Dedifferentiated amniotic fluid mesenchymal stem cell (primary cell): ENCODE measurements at regions not wholly inside any gene's neighbourhood (a gene's known extent, or its start where the extent isn't known, plus 50 kb on each side); places are given as distances from the start of the nearest gene placed in this dataset.

Experiments
- DNase-seq: peaks from one replicate; pipeline ENCODE4 v3.0.0-alpha.2; 2016; ENCODE audit errors: extremely low spot score

DNA sequence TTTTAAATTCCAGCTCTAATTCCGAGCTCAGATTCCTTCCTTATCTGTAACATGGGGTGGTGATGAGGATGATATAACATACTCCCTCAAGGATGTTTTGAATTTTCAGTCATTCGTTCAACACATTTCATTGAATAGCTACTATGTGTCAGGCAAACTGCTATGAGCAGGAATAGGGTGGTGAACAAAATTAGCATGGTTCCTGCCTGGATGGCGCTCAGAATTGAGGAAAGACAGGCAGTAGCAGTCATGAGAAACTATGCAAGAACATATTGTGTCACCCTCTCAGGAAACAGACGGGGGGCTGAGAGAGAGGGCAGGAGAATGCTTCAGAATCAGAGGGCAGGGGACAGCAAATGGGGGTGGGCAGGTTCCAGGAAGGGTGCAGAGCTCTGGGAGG lies 265.2 kb downstream of the NSG2 start:
- DNase-seq, result no peak

- no peak for DNase-seq
These were observed 265.6 kb downstream of the NSG2 start for GRCh38 chr5:174311121-174311520.

DNA sequence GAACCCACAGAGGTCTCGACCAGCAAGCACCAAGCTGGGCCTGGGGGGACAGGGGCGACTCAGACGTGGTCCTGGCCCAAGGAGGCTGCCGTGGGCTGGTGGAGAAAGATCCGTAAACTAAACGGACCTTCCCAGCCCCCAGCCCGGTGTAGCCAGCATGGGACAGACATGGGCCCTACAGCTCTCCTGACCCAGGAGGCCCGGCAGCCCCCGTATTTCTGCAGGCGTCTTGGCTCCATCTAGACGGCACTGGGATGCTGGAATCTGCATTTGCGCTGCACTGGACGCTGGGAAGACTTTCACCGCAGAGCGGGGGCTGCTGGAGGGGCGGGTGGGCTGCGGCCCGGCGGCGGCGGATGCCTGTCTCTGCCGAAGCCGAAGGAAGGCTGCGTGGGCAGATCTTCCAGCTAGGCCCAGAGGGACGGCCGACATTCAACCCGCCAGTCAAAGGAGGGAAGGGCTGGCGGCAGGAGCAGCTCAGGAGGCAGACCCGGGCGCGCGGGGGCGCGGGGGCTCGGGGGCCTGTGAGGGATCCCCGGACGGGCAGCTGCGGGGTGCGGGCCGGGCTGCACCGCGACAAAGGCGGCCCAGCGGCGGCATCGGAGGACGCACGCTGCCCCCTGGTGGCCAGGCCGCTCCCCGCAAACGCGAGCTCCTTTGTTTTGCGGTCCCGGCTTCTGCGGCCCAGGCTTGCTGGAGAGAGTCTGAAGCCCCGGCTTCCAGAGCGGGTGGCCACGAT lies 266.2 kb downstream of the NSG2 start:
- DNase-seq, result no peak

DNA sequence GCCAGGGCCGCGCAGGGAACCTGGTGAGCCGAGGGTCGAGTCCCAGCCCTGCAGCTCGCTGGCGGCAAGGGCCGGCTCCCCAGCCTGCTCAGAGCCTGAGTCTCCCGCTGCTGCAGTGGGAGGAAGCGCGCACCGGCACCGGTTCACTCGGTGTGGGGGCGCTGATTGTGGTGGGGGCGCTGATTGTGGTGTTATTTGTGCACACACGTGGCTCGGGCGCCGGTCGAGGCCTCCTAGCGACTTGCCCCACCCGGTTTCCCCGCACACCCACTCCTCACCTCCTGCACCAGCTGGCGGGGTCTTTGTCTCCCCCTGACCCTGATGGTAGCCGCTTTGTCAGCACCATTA lies 266.7 kb downstream of the NSG2 start:
- DNase-seq, result no peak

- no peak for DNase-seq
These were observed 267.1 kb downstream of the NSG2 start for GRCh38 chr5:174312641-174313040.

DNA sequence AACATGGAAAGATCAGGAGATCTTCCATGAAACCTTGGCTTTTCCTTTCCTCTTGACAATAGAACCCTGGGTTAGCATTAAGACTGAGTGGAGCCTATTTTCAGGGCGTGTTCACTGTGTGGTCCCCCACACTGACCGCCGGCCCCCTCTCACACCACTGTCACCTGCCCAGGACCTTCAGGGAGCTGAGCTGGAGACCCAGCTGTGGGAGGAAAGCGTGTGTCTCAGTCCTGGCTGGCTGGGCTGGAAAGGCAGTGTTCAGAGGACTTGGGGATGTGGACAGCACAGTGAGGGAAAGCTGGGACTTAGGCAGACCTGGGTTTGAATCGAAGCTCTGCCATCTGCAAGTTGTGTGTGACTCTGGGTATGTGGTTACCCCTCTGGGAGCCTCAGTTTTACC lies 268.1 kb downstream of the NSG2 start:
- no peak for DNase-seq

GRCh38 chr5:174314261-174314660 lies 268.8 kb downstream of the NSG2 start:
- no peak for DNase-seq

GRCh38 chr5:174315471-174315870 lies 270.0 kb downstream of the NSG2 start:
- DNase-seq, result no peak

DNA sequence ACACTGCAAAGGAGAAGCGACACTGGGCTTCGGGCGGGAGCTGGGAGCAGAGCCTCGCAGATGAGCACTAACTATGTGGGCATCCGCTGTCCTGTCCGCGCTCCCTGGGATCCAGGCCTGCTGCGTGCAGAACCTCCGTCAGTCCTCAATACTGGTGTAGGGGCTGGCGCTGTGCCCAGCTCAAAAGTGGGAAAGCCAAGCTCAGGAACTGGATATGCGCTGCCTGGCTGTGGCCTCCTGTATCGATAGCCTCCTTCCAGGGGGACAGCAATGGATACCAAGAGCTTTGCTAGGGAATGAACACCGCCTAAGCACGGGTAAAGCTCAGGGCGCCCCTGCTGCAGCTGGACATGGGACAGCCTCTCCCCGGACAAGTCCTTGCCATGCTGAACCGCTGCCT lies 270.4 kb downstream of the NSG2 start:
- no peak for DNase-seq

DNA sequence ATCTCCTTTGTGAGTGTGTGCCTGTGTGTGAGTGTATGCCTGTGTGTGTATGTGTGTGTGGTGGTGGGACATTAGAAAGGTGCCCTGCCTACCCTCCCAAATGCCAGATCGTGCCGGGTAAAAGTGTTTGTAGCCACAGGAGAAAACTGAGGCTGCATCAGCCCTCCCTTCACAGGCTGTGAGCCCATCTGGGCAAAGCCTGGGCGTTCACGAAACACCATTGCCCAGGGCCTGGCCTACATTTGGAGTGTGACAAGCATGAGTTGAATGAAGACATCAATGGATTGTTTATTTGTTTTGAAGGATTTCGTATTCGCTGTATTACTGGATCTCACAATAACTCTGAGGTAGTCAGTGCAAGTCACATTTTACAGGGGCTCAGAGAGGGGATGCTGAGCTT lies 270.8 kb downstream of the NSG2 start:
- no peak for DNase-seq

DNA sequence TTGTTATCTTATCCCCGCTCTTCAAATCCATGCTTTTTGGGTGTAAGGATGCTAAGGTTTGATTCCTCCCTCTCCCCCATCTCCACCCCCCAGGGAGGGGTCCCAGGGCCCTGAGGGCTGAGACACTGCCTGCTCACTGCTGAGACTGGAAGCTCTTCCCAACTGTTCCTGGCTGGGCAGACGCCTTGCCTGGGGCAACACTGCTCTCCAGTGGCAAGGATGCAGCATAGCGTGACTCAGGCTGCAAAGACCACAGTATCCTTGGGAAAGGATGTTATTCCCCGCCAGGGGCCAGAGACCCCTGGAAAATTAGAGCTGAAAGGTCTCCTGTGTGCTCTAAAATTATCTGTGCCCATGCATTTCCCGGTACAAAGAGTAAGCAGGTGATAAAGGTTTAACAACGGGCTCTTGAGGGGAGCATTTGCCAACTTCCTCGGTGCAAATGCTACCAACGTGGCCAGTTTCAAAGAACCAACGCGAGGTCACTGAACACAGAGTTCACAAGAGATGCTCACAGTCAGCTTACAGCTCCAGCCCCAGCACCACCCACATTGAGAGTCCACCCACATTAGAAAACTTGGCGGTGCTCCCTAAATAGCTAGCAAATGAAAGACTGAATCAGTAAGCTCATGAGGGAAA lies 271.9 kb downstream of the NSG2 start:
- DNase-seq, result peak; percentile 58

GRCh38 chr5:174318578-174318977 lies 273.1 kb downstream of the NSG2 start:
- no peak for DNase-seq

- DNase-seq, result no peak
These were observed 274.0 kb downstream of the NSG2 start for GRCh38 chr5:174319551-174319950.

DNA sequence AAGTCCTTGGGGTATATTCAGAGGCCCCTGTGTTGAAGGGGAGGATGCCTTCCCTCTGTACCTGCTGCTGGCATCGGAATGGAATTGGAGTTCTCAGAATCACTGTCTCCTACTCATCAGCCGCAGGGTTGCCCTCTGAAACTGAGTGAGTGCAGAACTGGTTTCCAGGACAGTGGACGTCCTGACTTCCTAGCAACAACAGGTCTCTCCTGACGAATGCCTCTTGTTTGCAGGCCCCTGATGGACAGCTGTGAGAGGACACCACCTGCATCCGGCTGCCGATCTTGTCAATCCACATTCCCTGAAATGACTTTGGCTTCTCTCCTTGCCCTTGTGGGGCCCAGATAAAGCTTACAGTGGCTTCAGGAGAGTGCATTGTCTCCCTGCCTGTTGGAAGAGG lies 274.5 kb downstream of the NSG2 start:
- no peak for DNase-seq

GRCh38 chr5:174323878-174324281 lies 278.4 kb downstream of the NSG2 start:
- DNase-seq, result no peak

DNA sequence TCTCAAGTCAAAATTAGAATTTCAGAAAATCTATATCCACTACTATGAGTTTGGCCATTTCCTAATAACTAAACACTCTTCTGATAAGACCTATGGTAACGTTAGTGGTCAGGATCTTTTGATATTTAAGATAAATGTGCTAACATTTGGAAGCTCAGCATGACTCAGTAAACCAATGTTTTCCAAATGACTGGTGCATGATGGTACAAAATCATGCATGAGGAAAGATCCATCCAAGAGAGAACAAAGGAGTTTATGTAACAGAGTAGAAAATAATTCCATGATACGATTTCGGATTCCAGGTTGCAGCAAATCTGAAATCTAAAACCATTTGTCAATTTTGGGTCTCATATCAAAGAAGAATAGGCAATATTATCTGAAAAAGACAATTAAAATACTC lies 279.2 kb downstream of the NSG2 start:
- no peak for DNase-seq

- no peak for DNase-seq
These were observed 279.9 kb downstream of the NSG2 start for GRCh38 chr5:174325431-174325830.

DNA sequence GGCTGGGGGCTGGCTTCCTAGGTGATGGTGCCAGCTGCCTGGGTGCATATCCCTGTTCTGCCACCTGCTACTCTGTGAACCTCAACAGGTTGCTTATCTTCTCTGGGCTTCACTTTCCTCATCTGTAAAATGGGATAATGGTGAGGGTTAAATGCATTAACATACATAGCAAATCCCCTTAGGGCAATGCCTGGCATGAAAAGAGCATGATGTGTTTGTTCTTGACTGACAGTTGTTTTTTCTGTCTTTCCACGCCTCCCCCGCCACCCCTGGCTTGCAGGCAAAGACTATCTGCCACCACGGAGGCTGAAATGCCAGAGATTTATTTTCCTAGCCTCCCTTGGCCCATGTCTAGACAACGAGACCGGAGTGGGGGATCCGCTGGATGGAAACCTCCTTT lies 280.5 kb downstream of the NSG2 start:
- no peak for DNase-seq

DNA sequence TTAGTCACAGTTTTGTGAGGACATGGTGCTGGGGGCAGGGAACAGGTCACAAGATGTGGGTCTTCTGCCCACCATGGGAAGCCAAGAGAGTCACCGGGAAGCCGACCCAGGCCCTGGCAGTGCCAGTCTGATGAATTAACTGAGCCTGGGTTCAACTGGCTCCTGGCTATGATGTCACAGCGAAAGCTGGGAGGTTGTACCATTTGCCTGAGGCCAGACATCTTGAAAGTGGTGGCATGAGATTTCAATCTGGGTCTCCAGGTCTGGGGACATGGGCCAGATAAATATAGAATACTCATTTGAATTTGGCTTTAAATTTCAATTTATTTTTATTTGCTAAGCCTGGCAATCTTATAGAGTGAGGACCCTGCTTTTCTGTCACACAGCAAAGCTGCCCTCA lies 280.9 kb downstream of the NSG2 start:
- DNase-seq, result no peak

DNA sequence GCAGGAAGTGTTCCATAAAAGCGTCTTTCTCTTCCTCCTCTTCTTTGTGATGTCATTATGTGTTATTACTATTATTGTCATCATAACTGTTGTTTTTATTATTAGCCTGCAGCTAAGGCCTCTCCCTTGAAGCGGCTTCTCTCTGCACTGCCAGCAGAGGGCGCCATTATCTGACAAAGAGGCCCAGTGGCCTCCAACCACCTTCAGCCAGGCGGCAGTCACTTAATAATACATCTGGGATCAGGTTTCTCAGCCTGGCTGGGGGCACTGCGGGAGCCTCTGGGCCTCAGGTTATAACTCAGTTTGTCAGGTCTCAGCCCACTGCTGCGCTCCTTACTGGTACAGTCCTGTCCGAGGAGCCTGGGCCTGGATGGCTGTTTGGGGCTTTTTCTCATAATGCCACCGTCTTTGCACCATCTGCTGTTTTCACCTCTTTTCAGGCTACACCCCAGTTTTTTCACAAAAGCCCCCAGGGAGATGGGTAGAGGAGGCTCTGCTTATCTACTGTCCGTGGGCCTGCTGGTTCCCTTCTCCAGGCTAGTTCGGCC lies 281.9 kb downstream of the NSG2 start:
- peak; percentile 74 for DNase-seq

- no peak for DNase-seq
These were observed 282.4 kb downstream of the NSG2 start for GRCh38 chr5:174327896-174328295.

DNA sequence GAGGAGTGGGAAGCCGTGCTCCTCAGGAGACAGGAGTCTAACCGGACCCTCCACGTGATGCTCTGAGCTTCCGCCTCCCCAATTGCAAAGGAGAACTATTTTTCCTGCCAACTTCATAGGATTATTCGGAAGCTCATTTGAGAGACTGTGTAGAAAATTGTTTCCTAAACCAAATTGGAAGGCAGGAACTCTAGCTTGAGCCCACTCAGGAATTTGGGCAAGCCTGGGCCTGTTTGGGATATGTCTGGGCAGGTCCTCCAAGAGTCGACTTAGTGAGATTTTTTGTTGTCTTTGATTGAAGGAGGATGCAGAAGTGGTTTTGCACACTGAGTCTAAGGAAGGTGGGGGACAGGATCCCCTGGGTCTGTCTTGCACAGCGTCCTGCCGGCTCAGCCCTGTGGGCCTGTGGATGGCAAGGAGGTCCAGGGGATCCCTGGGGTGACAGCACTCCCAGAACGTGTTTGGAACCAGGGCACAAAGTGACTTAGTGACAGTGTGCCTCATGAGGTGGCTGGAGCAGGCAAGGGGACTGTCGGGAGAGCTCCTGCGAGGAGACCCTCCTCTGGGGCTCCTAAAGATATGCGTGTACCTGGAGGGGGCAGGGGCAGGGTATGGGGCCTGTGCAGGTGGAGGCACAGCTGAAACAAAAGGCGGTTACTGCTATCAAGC lies 283.3 kb downstream of the NSG2 start:
- no peak for DNase-seq

GRCh38 chr5:174329738-174330137 lies 284.2 kb downstream of the NSG2 start:
- peak; percentile 32 for DNase-seq
